Caco-2 (cell line): ENCODE measurements at regions not wholly inside any gene's neighbourhood (a gene's known extent, or its start where the extent isn't known, plus 50 kb on each side); places are given as distances from the start of the nearest gene placed in this dataset.
A peak's percentile ranks its signal among the peaks of the same experiment; 100 is the strongest.

Source experiments
- BruUV-seq: library from RNA; stranded (reverse); fragments of 400-500 nt; replicated peaks from 2 replicates; lab custom pipeline; 2021; lab: Mats Ljungman, UMichigan
- CTCF ChIA-PET: fragments of 300-600 bp; sonication (Branson Sonifier 250); formaldehyde crosslinking; loops from one replicate; lab custom pipeline; 2022; ENCODE audit warnings: antibody characterized with exemption; lab: Charles Lee
- POLR2A ChIA-PET: fragments of 300-600 bp; sonication (Branson Sonifier 250); formaldehyde crosslinking; loops from one replicate; lab custom pipeline; 2022; ENCODE audit warnings: antibody characterized with exemption; lab: Charles Lee
- DNase-seq, 2 experiments: peaks; one replicate each; pipeline versions ENCODE4 v3.0.0 to v3.0.0-alpha.2; 2020 to 2022
- H3K27me3 ChIP-seq: replicated peaks from 2 replicates; pipeline ENCODE4 v1.6.0; 2011; ENCODE audit warnings: low read length; ENCODE audit not compliant: control insufficient read depth, insufficient read depth
- H3K36me3 ChIP-seq: 2 replicates; pipeline ENCODE4 v1.5.1; 2011; ENCODE audit warnings: low read length; ENCODE audit not compliant: control insufficient read depth, insufficient read depth
- H3K4me1 ChIP-seq: fragments of 250-450 bp; sonication (Bioruptor Pico); 2 replicates; pipeline ENCODE4 v1.5.1; 2020; ENCODE audit warnings: mild to moderate bottlenecking
- H3K4me3 ChIP-seq: 2 replicates; pipeline ENCODE4 v1.5.1; 2011; ENCODE audit warnings: low read depth, mild to moderate bottlenecking, control low read depth, low read length
- H3K9me3 ChIP-seq: fragments of 250-450 bp; sonication (Bioruptor Pico); 2 replicates; pipeline ENCODE4 v1.5.1; 2020; ENCODE audit warnings: mild to moderate bottlenecking, moderate library complexity
- H3K27ac Mint-ChIP-seq: one replicate; pipeline ENCODE4 v1.8.0; 2022; ENCODE audit warnings: mixed read lengths; ENCODE audit not compliant: unreplicated experiment
- H3K27me3 Mint-ChIP-seq: one replicate; pipeline ENCODE4 v1.8.0; 2022; ENCODE audit warnings: mixed read lengths; ENCODE audit not compliant: insufficient read depth, unreplicated experiment
- H3K36me3 Mint-ChIP-seq: one replicate; pipeline ENCODE4 v1.8.0; 2022; ENCODE audit warnings: mild to moderate bottlenecking, mixed read lengths; ENCODE audit not compliant: insufficient read depth, unreplicated experiment
- H3K4me1 Mint-ChIP-seq: one replicate; pipeline ENCODE4 v1.8.0; 2022; ENCODE audit warnings: low read depth, mixed read lengths; ENCODE audit not compliant: unreplicated experiment
- H3K4me3 Mint-ChIP-seq: one replicate; pipeline ENCODE4 v1.8.0; 2022; ENCODE audit warnings: mild to moderate bottlenecking, moderate library complexity, mixed read lengths; ENCODE audit not compliant: unreplicated experiment
- H3K9me3 Mint-ChIP-seq: one replicate; pipeline ENCODE4 v1.8.0; 2022; ENCODE audit warnings: mixed read lengths; ENCODE audit not compliant: unreplicated experiment
- CTCF ChIP-seq, 2 experiments: fragments of 200-600 bp in 1 of 2; IDR thresholded peaks; 1 replicate in 1 of 2; 2 replicates in 1 of 2; pipeline versions ENCODE4 v1.5.1 to v1.8.0; 2011 to 2022; ENCODE audit warnings: antibody characterized with exemption in 1 of 2, control low read depth in 1 of 2, inconsistent platforms in 1 of 2, low read depth in 1 of 2, low read length in 1 of 2, mild to moderate bottlenecking in 1 of 2, moderate library complexity in 1 of 2; ENCODE audit not compliant: insufficient read depth in 1 of 2, severe bottlenecking in 1 of 2, unreplicated experiment in 1 of 2
- intact Hi-C: fragments of 100-400 bp; cut with micrococcal nuclease; formaldehyde crosslinking; loops from one replicate; pipeline ENCODE4 v1.10.0; 2022; ENCODE audit not compliant: unreplicated experiment

GRCh38 chr15:92818651-92819277 is 81.4 kb upstream of the CHD2 start:
- POLR2A ChIA-PET: interaction anchor here (0.5 to 2.9 kb wide), 3 partner anchors 11 to 63 kb away, joined by 3 to 48 read pairs (median 4); no protein-coding TSS in a partner anchor
- intact Hi-C loops: no loop called here
- CTCF ChIA-PET: interaction anchor here (0.5 kb wide), 1 partner anchor 183 kb away, joined by 3 read pairs; no protein-coding TSS in a partner anchor
- H3K36me3 ChIP-seq: no peaks in the 10 kb centered on the region
- peaks cover 30% of the 10 kb centered on the region for H3K4me1 ChIP-seq
- Mint-ChIP-seq H3K27me3 (no peaks in the 10 kb centered on the region), H3K4me1 (peaks cover 21% of the 10 kb centered on the region), H3K27ac (peak overlapping the region; percentile 94), H3K4me3 (peak overlapping the region; percentile 83), H3K9me3 (no peaks in the 10 kb centered on the region), H3K36me3 (peaks cover 15% of the 10 kb centered on the region)
- H3K9me3 ChIP-seq: no peaks in the 10 kb centered on the region
- no TSS peak for BruUV-seq
- no peaks in the 10 kb centered on the region for H3K27me3 ChIP-seq
- TF ChIP-seq CTCF (IDR thresholded peaks at IDR 0.05; ENCODE audit: insufficient read depth in 1 of 2, low read depth in 1 of 2, low read length in 1 of 2, severe bottlenecking in 1 of 2, unreplicated experiment in 1 of 2): no peak
- no peak for DNase-seq
- H3K4me3 ChIP-seq: peak overlapping the region; percentile 17

GRCh38 chr15:92819278-92820235 is 80.6 kb upstream of the CHD2 start:
- no peaks in the 10 kb centered on the region for H3K27me3 Mint-ChIP-seq
- H3K36me3 Mint-ChIP-seq: peaks cover 15% of the 10 kb centered on the region
- BruUV-seq: TSS peak; percentile 96
- H3K4me3 Mint-ChIP-seq: peak overlapping the region; percentile 83
- Histone ChIP-seq H3K9me3 (no peaks in the 10 kb centered on the region), H3K36me3 (no peaks in the 10 kb centered on the region), H3K4me1 (peaks cover 32% of the 10 kb centered on the region), H3K4me3 (peak overlapping the region; percentile 17), H3K27me3 (no peaks in the 10 kb centered on the region)
- CTCF ChIA-PET: interaction anchor here (0.5 to 1.8 kb wide), 6 partner anchors 8 to 182 kb away, joined by 3 to 6 read pairs (median 4); no protein-coding TSS in a partner anchor
- DNase-seq: no peak
- H3K9me3 Mint-ChIP-seq: no peaks in the 10 kb centered on the region
- intact Hi-C loops: loop anchor here (1.0 to 2.0 kb wide), 5 partner anchors 10 to 81 kb away; partner anchors contain the start of gene CHD2
- POLR2A ChIA-PET: interaction anchor here (0.5 to 2.9 kb wide), 11 partner anchors 8 to 89 kb away, joined by 3 to 48 read pairs (median 3); partner anchors contain the start of gene CHD2
- peaks cover 25% of the 10 kb centered on the region for H3K4me1 Mint-ChIP-seq
- peak overlapping the region; percentile 94 for H3K27ac Mint-ChIP-seq
- no peak for TF ChIP-seq CTCF (IDR thresholded peaks at IDR 0.05; ENCODE audit: insufficient read depth in 1 of 2, low read depth in 1 of 2, low read length in 1 of 2, severe bottlenecking in 1 of 2, unreplicated experiment in 1 of 2)
